ENCODE measurements at regions not wholly inside any gene's neighbourhood (a gene's known extent, or its start where the extent isn't known, plus 50 kb on each side); places are given as distances from the start of the nearest gene placed in this dataset.
"Not testable (repeated sequence)": the region's sequence is repeated elsewhere in the genome, so short reads cannot be mapped to it uniquely, and the experiment has no call there.

DNA sequence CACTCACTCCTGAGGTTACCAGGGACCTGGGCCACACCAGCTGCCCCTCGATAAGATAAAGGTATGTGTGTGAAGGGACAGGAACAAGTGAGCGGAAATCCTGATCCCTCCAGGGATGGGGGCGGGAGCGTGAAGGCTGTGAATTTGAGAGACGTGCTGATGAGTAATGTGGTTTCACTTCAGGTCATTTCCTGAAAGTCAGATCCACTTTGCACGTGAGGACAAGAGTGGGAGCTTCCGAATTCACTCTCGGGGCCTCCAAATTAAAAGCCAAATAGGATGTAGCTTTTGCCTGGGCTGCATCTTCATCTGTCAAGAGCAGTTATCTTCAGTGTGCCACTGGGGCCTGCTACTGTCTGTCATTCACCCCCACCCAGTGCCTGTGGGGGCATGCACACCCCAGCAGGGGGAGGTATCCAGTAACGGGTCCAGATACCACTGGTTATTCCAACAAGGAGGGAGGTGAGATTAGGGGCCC lies 87.4 kb upstream of the LHX1 start:
- 61 to 74% (median 61%) methylated on average over 9 of the region's 9 CpGs for WGBS, 4 donors

DNA sequence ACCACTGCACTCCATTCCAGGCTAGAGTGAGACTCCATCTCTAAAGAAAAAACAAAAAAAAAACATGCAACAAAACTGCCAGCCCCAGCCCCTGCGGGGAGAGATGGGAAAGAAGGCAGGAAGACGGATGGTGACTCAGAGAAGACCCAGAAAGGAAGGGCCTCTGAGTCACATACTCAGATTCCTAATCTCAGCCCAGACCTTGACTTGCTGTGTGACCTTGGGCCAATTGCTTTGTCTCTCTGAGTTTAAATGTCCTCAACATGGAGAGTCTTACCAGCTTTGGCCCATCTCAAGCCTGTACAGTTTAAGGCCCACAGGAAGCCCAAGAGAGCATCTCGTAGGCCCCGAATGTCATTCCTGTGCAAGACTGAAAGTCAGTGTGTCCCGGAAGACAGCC lies 86.5 kb upstream of the LHX1 start:
- no peaks in the 10 kb centered on the region for H3K36me3 ChIP-seq (replicated peaks in 1 of 2)
- TF ChIP-seq, protein P1, sequence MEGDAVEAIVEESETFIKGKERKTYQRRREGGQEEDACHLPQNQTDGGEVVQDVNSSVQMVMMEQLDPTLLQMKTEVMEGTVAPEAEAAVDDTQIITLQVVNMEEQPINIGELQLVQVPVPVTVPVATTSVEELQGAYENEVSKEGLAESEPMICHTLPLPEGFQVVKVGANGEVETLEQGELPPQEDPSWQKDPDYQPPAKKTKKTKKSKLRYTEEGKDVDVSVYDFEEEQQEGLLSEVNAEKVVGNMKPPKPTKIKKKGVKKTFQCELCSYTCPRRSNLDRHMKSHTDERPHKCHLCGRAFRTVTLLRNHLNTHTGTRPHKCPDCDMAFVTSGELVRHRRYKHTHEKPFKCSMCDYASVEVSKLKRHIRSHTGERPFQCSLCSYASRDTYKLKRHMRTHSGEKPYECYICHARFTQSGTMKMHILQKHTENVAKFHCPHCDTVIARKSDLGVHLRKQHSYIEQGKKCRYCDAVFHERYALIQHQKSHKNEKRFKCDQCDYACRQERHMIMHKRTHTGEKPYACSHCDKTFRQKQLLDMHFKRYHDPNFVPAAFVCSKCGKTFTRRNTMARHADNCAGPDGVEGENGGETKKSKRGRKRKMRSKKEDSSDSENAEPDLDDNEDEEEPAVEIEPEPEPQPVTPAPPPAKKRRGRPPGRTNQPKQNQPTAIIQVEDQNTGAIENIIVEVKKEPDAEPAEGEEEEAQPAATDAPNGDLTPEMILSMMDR (IDR thresholded peaks at IDR 0.05): no peak
- H3K4me1 ChIP-seq (replicated peaks in 1 of 2): no peaks in the 10 kb centered on the region
- H3K9me3 ChIP-seq (replicated peaks in 1 of 3): no peaks in the 10 kb centered on the region
- WGBS, 4 donors: 46 to 67% (median 62%) methylated on average over 3 to 5 of the region's 5 CpGs
- peak in 5 of 7 donors; percentile 21 to 53 (median 36) for DNase-seq
- H3K4me3 ChIP-seq: no peak overlapping the region
- intact Hi-C loops (cut with DNase I): no loop called here
- no peaks in the 10 kb centered on the region for H3K27me3 ChIP-seq
- no peak overlapping the region for H3K27ac ChIP-seq

More for the DNA sequence above, 87.4 kb upstream of the LHX1 start:
- Histone ChIP-seq H3K4me3 (no peak overlapping the region), H3K27me3 (no peaks in the 10 kb centered on the region), H3K27ac (no peak overlapping the region), H3K9me3 (replicated peaks in 1 of 3) (no peaks in the 10 kb centered on the region), H3K4me1 (replicated peaks in 1 of 2) (no peaks in the 10 kb centered on the region), H3K36me3 (replicated peaks in 1 of 2) (no peaks in the 10 kb centered on the region)
- intact Hi-C loops (cut with DNase I): no loop called here
- TF ChIP-seq, protein P1 (IDR thresholded peaks at IDR 0.05): no peak
- no peak for TF ChIP-seq POLR2A (IDR thresholded peaks at IDR 0.05)
- DNase-seq: no peak

GRCh38 chr17:36851250-36851649 lies 86.0 kb upstream of the LHX1 start:
- Histone ChIP-seq H3K9me3 (replicated peaks in 1 of 3) (no peaks in the 10 kb centered on the region), H3K27ac (no peak overlapping the region), H3K36me3 (replicated peaks in 1 of 2) (no peaks in the 10 kb centered on the region), H3K27me3 (no peaks in the 10 kb centered on the region), H3K4me3 (no peak overlapping the region), H3K4me1 (replicated peaks in 1 of 2) (no peaks in the 10 kb centered on the region)
- intact Hi-C loops (cut with DNase I): no loop called here
- TF ChIP-seq, protein P1 (IDR thresholded peaks at IDR 0.05): no peak
- no peak for TF ChIP-seq POLR2A (IDR thresholded peaks at IDR 0.05)
- no peak for DNase-seq
- WGBS, 4 donors: 68 to 80% (median 80%) methylated on average over 7 of the region's 7 CpGs

DNA sequence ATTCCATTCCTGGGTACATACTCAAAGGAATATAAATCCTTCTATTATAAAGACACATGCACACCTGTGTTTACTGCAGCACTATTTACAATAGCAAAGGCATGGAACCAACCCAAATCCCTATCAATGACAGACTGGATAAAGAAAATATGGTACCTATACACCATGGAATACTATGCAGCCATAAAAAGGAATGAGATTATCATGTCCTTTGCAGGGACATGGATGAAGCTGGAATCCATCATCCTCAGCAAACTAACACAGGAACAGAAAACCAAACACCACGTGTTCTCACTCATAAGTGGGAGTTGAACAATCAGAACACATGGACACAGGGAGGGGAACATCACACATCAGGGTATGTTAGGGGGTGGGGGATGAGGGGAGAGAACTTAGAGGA lies 84.8 kb upstream of the LHX1 start:
- intact Hi-C loops (cut with DNase I); H3K9me3 ChIP-seq (replicated peaks in 1 of 3): not testable (repeated sequence)

GRCh38 chr17:36854982-36855381 lies 82.3 kb upstream of the LHX1 start:
- Histone ChIP-seq H3K4me1 (replicated peaks in 1 of 2) (no peaks in the 10 kb centered on the region), H3K27me3 (no peaks in the 10 kb centered on the region), H3K36me3 (replicated peaks in 1 of 2) (no peaks in the 10 kb centered on the region), H3K4me3 (no peak overlapping the region), H3K27ac (no peak overlapping the region), H3K9me3 (replicated peaks in 1 of 3) (no peaks in the 10 kb centered on the region)
- intact Hi-C loops (cut with DNase I): no loop called here
- DNase-seq: no peak
- TF ChIP-seq, protein P1 (IDR thresholded peaks at IDR 0.05): no peak
- TF ChIP-seq POLR2A (IDR thresholded peaks at IDR 0.05): no peak
- WGBS, 4 donors: 52 to 69% (median 60%) methylated on average over 3 of the region's 3 CpGs

More for the DNA sequence above, 84.8 kb upstream of the LHX1 start:
- not testable (repeated sequence) for H3K4me3 ChIP-seq; DNase-seq; H3K27me3 ChIP-seq; H3K4me1 ChIP-seq (replicated peaks in 1 of 2); H3K27ac ChIP-seq; H3K36me3 ChIP-seq (replicated peaks in 1 of 2)
- 69 to 93% (median 90%) methylated on average over 1 of the region's 1 CpG for WGBS, 4 donors

Data from adrenal gland (tissue), 9 donors.